GM19463 (cell line): ENCODE measurements at regions not wholly inside any gene's neighbourhood (a gene's known extent, or its start where the extent isn't known, plus 50 kb on each side); places are given as distances from the start of the nearest gene placed in this dataset.

Experiments used
- ATAC-seq: cut with Tn5 transposase; IDR thresholded peaks from one replicate; pipeline ENCODE4 v1.9.1; 2021; ENCODE audit warnings: mild to moderate bottlenecking, moderate library complexity; ENCODE audit not compliant: unreplicated experiment

DNA sequence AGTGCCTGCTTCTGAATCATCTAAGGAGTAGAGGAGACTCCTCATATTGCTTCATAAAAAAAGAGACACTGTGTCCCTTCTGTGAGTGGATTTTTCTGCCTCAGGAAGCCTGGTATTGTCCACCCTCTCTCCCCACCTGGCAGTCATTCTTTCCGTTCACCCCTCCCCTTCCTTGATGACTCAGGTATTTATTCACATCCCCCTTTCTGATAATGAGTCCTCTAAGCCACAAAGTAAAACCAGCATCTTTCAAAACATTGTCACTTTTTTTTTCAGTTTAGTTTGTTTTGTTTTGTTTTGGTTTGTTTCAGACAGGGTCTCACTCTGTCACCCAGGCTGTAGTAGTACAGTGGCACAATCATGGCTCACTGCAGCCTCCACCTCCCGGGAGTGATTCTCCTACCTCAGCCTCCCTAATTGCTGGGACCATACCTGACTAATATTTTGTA lies 65.2 kb upstream of the UBE2E1 start:
- peak; percentile 96 for ATAC-seq

- ATAC-seq, result no peak
Measured at GRCh38 chr3:23741036-23741706, 64.6 kb upstream of the UBE2E1 start.

GRCh38 chr3:23743141-23743784 lies 62.5 kb upstream of the UBE2E1 start:
- ATAC-seq, result no peak

DNA sequence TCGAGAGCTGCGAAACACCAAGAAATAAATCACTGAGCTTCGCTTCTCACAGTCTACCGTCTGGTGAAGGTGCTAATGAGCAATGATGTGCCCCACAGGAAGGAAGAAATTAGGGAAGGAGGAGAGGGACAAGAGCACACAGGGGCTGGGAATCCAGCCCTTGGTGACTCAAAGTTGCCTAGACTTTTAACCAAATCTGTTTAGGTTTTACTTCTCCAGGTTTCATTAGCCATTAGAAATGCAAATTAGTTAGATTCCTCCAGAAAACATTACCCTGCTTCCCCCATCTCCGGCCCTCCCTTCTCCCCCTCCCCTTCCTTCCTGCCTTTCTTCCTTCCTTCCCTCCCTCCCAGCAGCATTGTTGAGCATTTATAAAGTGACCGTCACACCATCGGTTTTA lies 59.3 kb upstream of the UBE2E1 start:
- no peak for ATAC-seq

DNA sequence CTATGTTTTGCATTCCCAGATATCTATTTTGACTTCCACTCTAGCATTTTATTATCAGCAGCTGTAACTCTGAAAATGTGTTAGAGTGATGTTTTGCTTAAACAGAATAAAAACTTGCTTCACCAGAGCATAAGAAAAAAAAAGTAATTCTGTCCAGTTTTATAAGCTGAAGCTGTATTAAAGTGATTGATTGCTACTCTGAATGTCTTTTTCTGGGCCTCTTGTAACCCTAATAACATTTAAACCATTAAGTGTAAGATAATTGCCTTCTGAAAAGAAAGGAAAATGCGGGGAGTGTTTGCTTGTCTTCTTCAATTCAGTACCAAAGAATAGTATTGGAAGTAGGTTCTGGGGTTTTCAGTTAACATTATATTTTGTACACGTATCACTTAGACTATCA lies 57.9 kb upstream of the UBE2E1 start:
- ATAC-seq, result no peak

- ATAC-seq, result peak; percentile 54
Measured at GRCh38 chr3:23748398-23749110, 57.2 kb upstream of the UBE2E1 start.

- no peak for ATAC-seq
Measured at GRCh38 chr3:23749609-23750008, 56.1 kb upstream of the UBE2E1 start.

DNA sequence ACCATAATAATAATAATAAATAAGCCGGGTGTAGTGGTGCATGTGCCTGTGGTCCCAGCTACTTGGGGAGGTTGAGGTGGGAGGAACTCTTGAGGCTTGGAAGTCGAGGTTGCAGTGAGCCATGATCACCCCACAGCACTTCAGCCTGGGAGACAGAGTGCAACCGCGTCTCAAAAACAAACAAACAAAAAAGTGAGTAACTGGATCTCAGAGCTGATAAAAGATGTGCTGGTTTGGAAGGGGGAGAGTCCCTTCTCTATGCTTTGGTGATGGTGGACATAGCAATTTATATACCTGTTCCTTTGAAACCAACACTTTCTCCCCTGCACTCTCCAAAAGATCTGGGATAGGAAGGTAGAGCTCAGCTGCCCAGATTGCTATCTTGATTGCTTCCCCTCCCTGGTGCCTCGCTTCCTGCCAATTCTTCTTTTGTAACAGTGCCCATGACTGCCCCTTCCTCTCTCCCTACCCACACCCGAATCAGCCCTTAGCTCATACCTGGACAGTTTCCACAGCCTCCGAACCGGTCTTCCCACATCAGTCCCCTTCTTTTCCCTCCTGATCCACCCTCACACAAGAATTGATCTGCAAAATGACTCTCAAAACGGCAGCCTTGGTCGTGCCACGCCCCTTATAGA lies 55.1 kb upstream of the UBE2E1 start:
- no peak for ATAC-seq

- ATAC-seq, result no peak
Measured at GRCh38 chr3:23751212-23751723, 54.5 kb upstream of the UBE2E1 start.

DNA sequence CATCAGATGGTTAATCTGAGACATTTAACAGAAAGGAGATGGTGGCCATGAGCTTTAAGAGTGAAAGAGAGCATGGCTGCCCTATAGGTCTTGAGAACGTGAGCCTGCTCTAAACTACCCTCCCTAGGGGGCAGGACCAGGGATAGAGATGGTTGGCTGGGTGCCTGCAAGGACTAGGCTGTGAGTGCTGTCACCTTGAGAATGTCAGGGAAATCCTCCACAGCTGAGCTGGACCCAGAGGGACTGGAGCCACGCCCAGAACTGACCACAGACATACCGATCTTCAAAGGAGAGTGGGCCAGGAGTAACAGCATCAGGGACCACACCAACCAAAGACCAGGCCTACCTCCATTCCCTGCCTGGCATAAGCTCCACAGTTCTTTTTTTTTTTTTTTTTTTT lies 53.6 kb upstream of the UBE2E1 start:
- ATAC-seq, result no peak

- no peak for ATAC-seq
Measured at GRCh38 chr3:23754215-23754614, 51.5 kb upstream of the UBE2E1 start.
